ENCODE measurements at regions not wholly inside any gene's neighbourhood (a gene's known extent, or its start where the extent isn't known, plus 50 kb on each side); places are given as distances from the start of the nearest gene placed in this dataset.

DNA sequence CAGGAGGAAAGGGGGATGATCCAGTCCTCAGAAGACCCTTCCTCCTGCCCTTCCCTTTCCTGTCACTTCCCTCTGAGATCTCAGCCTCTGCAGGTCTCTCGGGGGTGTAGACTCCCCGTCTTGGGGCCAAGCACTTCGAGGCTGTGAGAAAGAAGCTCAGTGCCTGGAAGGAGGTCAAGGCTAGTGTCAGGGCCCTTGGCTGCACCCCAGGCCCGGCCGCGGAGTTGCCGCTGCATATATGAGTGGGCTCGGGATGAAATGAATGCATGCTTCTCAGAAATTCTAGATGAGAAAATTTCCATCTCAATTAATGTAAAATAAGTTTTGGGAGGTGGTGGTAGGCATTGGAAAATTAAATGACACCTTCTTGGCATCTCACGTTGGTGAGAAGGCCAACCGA lies 1313.7 kb downstream of the BRD1 start:
- Histone ChIP-seq H3K4me1 (ENCODE audit: control insufficient read depth, insufficient read depth, low read length) (no peaks in the 10 kb centered on the region), H3K27ac (ENCODE audit: low read length) (no peak overlapping the region), H3K36me3 (ENCODE audit: control insufficient read depth, insufficient read depth, low read length) (no peaks in the 10 kb centered on the region), H3K27me3 (ENCODE audit: control insufficient read depth, insufficient read depth, low read length) (no peaks in the 10 kb centered on the region), H3K9me3 (ENCODE audit: control insufficient read depth, insufficient read depth, low read length) (no peaks in the 10 kb centered on the region), H3K4me3 (ENCODE audit: low read length) (no peak overlapping the region)
- no peaks in the 10 kb centered on the region for H3K9me3 Mint-ChIP-seq
- intact Hi-C loops (cut with micrococcal nuclease) = no loop called here
- TF ChIP-seq, protein P1, sequence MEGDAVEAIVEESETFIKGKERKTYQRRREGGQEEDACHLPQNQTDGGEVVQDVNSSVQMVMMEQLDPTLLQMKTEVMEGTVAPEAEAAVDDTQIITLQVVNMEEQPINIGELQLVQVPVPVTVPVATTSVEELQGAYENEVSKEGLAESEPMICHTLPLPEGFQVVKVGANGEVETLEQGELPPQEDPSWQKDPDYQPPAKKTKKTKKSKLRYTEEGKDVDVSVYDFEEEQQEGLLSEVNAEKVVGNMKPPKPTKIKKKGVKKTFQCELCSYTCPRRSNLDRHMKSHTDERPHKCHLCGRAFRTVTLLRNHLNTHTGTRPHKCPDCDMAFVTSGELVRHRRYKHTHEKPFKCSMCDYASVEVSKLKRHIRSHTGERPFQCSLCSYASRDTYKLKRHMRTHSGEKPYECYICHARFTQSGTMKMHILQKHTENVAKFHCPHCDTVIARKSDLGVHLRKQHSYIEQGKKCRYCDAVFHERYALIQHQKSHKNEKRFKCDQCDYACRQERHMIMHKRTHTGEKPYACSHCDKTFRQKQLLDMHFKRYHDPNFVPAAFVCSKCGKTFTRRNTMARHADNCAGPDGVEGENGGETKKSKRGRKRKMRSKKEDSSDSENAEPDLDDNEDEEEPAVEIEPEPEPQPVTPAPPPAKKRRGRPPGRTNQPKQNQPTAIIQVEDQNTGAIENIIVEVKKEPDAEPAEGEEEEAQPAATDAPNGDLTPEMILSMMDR (IDR thresholded peaks at IDR 0.05) = no peak
- H3K4me1 Mint-ChIP-seq = no peaks in the 10 kb centered on the region
- no peak overlapping the region for H3K27ac Mint-ChIP-seq
- no peak for ATAC-seq
- WGBS (ENCODE audit: insufficient coverage) = 91% methylated on average over 10 of the region's 10 CpGs
- H3K4me3 Mint-ChIP-seq = no peak overlapping the region
- no peak for DNase-seq
- no peaks in the 10 kb centered on the region for H3K27me3 Mint-ChIP-seq (ENCODE audit: low read depth in 2 of 2)
- no peaks in the 10 kb centered on the region for H3K36me3 Mint-ChIP-seq

- Histone ChIP-seq H3K4me3 (ENCODE audit: low read length) (no peak overlapping the region), H3K9me3 (ENCODE audit: control insufficient read depth, insufficient read depth, low read length) (no peaks in the 10 kb centered on the region), H3K36me3 (ENCODE audit: control insufficient read depth, insufficient read depth, low read length) (no peaks in the 10 kb centered on the region), H3K27ac (ENCODE audit: low read length) (no peak overlapping the region), H3K27me3 (ENCODE audit: control insufficient read depth, insufficient read depth, low read length) (no peaks in the 10 kb centered on the region), H3K4me1 (ENCODE audit: control insufficient read depth, insufficient read depth, low read length) (no peaks in the 10 kb centered on the region)
- Mint-ChIP-seq H3K9me3 (no peaks in the 10 kb centered on the region), H3K36me3 (no peaks in the 10 kb centered on the region), H3K27me3 (ENCODE audit: low read depth in 2 of 2) (no peaks in the 10 kb centered on the region), H3K4me3 (no peak overlapping the region), H3K27ac (no peak overlapping the region), H3K4me1 (no peaks in the 10 kb centered on the region)
- TF ChIP-seq, protein P1 (IDR thresholded peaks at IDR 0.05) = no peak
- DNase-seq (no peak), ATAC-seq (no peak)
- intact Hi-C loops (cut with micrococcal nuclease) = no loop called here
- WGBS (ENCODE audit: insufficient coverage) = 91% methylated on average over 10 of the region's 10 CpGs
Measured at GRCh38 chr22:48513446-48513845, 1314.2 kb downstream of the BRD1 start.

- H3K9me3 Mint-ChIP-seq = no peaks in the 10 kb centered on the region
- no peak for DNase-seq
- intact Hi-C loops (cut with micrococcal nuclease) = no loop called here
- H3K36me3 Mint-ChIP-seq = no peaks in the 10 kb centered on the region
- Histone ChIP-seq H3K4me1 (ENCODE audit: control insufficient read depth, insufficient read depth, low read length) (no peaks in the 10 kb centered on the region), H3K36me3 (ENCODE audit: control insufficient read depth, insufficient read depth, low read length) (no peaks in the 10 kb centered on the region), H3K27ac (ENCODE audit: low read length) (no peak overlapping the region), H3K4me3 (ENCODE audit: low read length) (no peak overlapping the region), H3K9me3 (ENCODE audit: control insufficient read depth, insufficient read depth, low read length) (no peaks in the 10 kb centered on the region), H3K27me3 (ENCODE audit: control insufficient read depth, insufficient read depth, low read length) (no peaks in the 10 kb centered on the region)
- 92% methylated on average over 23 of the region's 23 CpGs for WGBS (ENCODE audit: insufficient coverage)
- H3K27ac Mint-ChIP-seq = no peak overlapping the region
- no peaks in the 10 kb centered on the region for H3K4me1 Mint-ChIP-seq
- no peak overlapping the region for H3K4me3 Mint-ChIP-seq
- H3K27me3 Mint-ChIP-seq (ENCODE audit: low read depth in 2 of 2) = no peaks in the 10 kb centered on the region
- ATAC-seq = no peak
- TF ChIP-seq, protein P1 (IDR thresholded peaks at IDR 0.05) = no peak
Measured at GRCh38 chr22:48511781-48512327, 1315.8 kb downstream of the BRD1 start.

DNA sequence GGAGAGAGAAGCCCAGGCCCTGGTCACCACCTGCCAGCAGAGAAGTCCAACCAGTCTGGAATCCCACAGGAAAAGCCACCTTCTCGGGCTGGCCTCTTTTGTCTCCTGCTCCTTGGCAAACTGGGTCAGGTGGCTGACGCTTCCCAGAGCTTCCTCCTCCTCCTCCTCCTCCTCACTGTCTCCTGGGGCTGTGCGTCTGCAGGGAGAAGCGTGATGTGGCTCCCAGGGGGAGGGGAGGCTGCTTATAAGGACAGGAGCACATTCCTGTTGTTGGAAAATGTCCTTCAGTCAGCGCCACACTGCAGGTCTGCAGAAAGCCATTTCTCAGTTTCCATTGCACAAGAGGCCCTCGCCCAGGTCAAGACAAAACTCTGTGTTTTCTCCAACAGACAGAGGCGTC lies 1316.5 kb downstream of the BRD1 start:
- Mint-ChIP-seq H3K4me1 (no peaks in the 10 kb centered on the region), H3K27me3 (ENCODE audit: low read depth in 2 of 2) (no peaks in the 10 kb centered on the region), H3K4me3 (no peak overlapping the region), H3K27ac (no peak overlapping the region), H3K36me3 (no peaks in the 10 kb centered on the region), H3K9me3 (no peaks in the 10 kb centered on the region)
- DNase-seq = no peak
- Histone ChIP-seq H3K27ac (ENCODE audit: low read length) (no peak overlapping the region), H3K27me3 (ENCODE audit: control insufficient read depth, insufficient read depth, low read length) (no peaks in the 10 kb centered on the region), H3K36me3 (ENCODE audit: control insufficient read depth, insufficient read depth, low read length) (no peaks in the 10 kb centered on the region), H3K4me1 (ENCODE audit: control insufficient read depth, insufficient read depth, low read length) (no peaks in the 10 kb centered on the region), H3K4me3 (ENCODE audit: low read length) (no peak overlapping the region), H3K9me3 (ENCODE audit: control insufficient read depth, insufficient read depth, low read length) (no peaks in the 10 kb centered on the region)
- no peak for ATAC-seq
- intact Hi-C loops (cut with micrococcal nuclease) = no loop called here
- TF ChIP-seq, protein P1 (IDR thresholded peaks at IDR 0.05) = no peak
- WGBS (ENCODE audit: insufficient coverage) = 85% methylated on average over 5 of the region's 7 CpGs
